ENCODE measurements at regions not wholly inside any gene's neighbourhood (a gene's known extent, or its start where the extent isn't known, plus 50 kb on each side); places are given as distances from the start of the nearest gene placed in this dataset.

DNA sequence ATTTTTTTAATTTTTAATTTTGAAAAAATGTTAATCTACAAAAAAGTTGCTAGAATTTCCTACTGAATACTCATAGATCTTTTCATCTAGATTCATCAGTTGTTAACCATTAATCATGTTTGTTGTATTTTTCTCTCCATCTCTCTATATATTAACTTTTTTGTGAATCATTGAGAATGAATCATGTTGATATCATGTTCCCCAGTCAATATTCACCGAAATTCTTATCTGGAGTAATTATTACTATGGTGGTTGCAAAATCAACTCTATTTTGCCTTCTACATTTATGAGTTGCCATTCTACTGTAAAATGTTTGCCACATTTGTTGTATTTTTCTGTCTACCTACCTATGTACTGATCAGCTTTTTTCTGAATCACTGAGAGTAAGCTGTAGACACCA is 154.0 kb downstream of the SPP2 start:
- H3K4me1 Mint-ChIP-seq (ENCODE audit: low read depth, unreplicated experiment): peaks cover 38% of the 10 kb centered on the region
- intact Hi-C loops (cut with micrococcal nuclease; ENCODE audit: unreplicated experiment): loop anchor here (5.0 kb wide), 2 partner anchors 38 to 67 kb away; no protein-coding TSS in a partner anchor
- CTCF ChIA-PET: interaction anchor here (1.5 kb wide), 1 partner anchor 37 kb away, joined by 3 read pairs; no protein-coding TSS in a partner anchor
- no peak for DNase-seq
- H3K9me3 Mint-ChIP-seq (ENCODE audit: low read depth, unreplicated experiment): no peaks in the 10 kb centered on the region
- peak overlapping the region; percentile 73 for H3K27ac Mint-ChIP-seq (ENCODE audit: unreplicated experiment)
- BruUV-seq (replicated peaks): no TSS peak
- no peak overlapping the region for H3K4me3 Mint-ChIP-seq (ENCODE audit: low read depth, unreplicated experiment)
- H3K27me3 Mint-ChIP-seq (ENCODE audit: unreplicated experiment): no peaks in the 10 kb centered on the region
- TF ChIP-seq, protein P1, sequence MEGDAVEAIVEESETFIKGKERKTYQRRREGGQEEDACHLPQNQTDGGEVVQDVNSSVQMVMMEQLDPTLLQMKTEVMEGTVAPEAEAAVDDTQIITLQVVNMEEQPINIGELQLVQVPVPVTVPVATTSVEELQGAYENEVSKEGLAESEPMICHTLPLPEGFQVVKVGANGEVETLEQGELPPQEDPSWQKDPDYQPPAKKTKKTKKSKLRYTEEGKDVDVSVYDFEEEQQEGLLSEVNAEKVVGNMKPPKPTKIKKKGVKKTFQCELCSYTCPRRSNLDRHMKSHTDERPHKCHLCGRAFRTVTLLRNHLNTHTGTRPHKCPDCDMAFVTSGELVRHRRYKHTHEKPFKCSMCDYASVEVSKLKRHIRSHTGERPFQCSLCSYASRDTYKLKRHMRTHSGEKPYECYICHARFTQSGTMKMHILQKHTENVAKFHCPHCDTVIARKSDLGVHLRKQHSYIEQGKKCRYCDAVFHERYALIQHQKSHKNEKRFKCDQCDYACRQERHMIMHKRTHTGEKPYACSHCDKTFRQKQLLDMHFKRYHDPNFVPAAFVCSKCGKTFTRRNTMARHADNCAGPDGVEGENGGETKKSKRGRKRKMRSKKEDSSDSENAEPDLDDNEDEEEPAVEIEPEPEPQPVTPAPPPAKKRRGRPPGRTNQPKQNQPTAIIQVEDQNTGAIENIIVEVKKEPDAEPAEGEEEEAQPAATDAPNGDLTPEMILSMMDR (IDR thresholded peaks at IDR 0.05; ENCODE audit: unreplicated experiment): no peak
- H3K36me3 Mint-ChIP-seq (ENCODE audit: insufficient read depth, unreplicated experiment): peaks cover 12% of the 10 kb centered on the region

GRCh38 chr2:234203135-234203984 is 152.9 kb downstream of the SPP2 start:
- H3K9me3 Mint-ChIP-seq (ENCODE audit: low read depth, unreplicated experiment): no peaks in the 10 kb centered on the region
- CTCF ChIA-PET: interaction anchor here (0.7 to 1.5 kb wide), 6 partner anchors 8 to 68 kb away, joined by 3 to 8 read pairs (median 4); no protein-coding TSS in a partner anchor
- peaks cover 38% of the 10 kb centered on the region for H3K4me1 Mint-ChIP-seq (ENCODE audit: low read depth, unreplicated experiment)
- H3K27me3 Mint-ChIP-seq (ENCODE audit: unreplicated experiment): peaks cover 1% of the 10 kb centered on the region
- TF ChIP-seq, protein P1 (IDR thresholded peaks at IDR 0.05; ENCODE audit: unreplicated experiment): no peak
- H3K27ac Mint-ChIP-seq (ENCODE audit: unreplicated experiment): peak overlapping the region; percentile 95
- intact Hi-C loops (cut with micrococcal nuclease; ENCODE audit: unreplicated experiment): loop anchor here (2.0 to 5.0 kb wide), 3 partner anchors 39 to 66 kb away; no protein-coding TSS in a partner anchor
- BruUV-seq (replicated peaks): no TSS peak
- H3K36me3 Mint-ChIP-seq (ENCODE audit: insufficient read depth, unreplicated experiment): peaks cover 12% of the 10 kb centered on the region
- peak overlapping the region; percentile 36 for H3K4me3 Mint-ChIP-seq (ENCODE audit: low read depth, unreplicated experiment)
- DNase-seq: peak; percentile 51

GRCh38 chr2:234202601-234203000 is 152.1 kb downstream of the SPP2 start:
- no TSS peak for BruUV-seq (replicated peaks)
- no peak for DNase-seq
- Mint-ChIP-seq H3K9me3 (ENCODE audit: low read depth, unreplicated experiment) (no peaks in the 10 kb centered on the region), H3K36me3 (ENCODE audit: insufficient read depth, unreplicated experiment) (peaks cover 12% of the 10 kb centered on the region), H3K4me3 (ENCODE audit: low read depth, unreplicated experiment) (peak overlapping the region; percentile 36), H3K27me3 (ENCODE audit: unreplicated experiment) (peaks cover 9% of the 10 kb centered on the region), H3K27ac (ENCODE audit: unreplicated experiment) (peak overlapping the region; percentile 95), H3K4me1 (ENCODE audit: low read depth, unreplicated experiment) (peaks cover 38% of the 10 kb centered on the region)
- CTCF ChIA-PET: interaction anchor here (1.1 to 1.5 kb wide), 4 partner anchors 39 to 67 kb away, joined by 3 to 8 read pairs (median 4); no protein-coding TSS in a partner anchor
- TF ChIP-seq, protein P1 (IDR thresholded peaks at IDR 0.05; ENCODE audit: unreplicated experiment): no peak
- intact Hi-C loops (cut with micrococcal nuclease; ENCODE audit: unreplicated experiment): loop anchor here (2.0 to 5.0 kb wide), 3 partner anchors 40 to 65 kb away; no protein-coding TSS in a partner anchor

GRCh38 chr2:234199996-234200395 is 149.5 kb downstream of the SPP2 start:
- H3K4me1 Mint-ChIP-seq (ENCODE audit: low read depth, unreplicated experiment): peaks cover 49% of the 10 kb centered on the region
- CTCF ChIA-PET: no interaction called here
- no peak overlapping the region for H3K4me3 Mint-ChIP-seq (ENCODE audit: low read depth, unreplicated experiment)
- no peaks in the 10 kb centered on the region for H3K9me3 Mint-ChIP-seq (ENCODE audit: low read depth, unreplicated experiment)
- H3K36me3 Mint-ChIP-seq (ENCODE audit: insufficient read depth, unreplicated experiment): peaks cover 12% of the 10 kb centered on the region
- peaks cover 18% of the 10 kb centered on the region for H3K27me3 Mint-ChIP-seq (ENCODE audit: unreplicated experiment)
- H3K27ac Mint-ChIP-seq (ENCODE audit: unreplicated experiment): no peak overlapping the region
- TF ChIP-seq, protein P1 (IDR thresholded peaks at IDR 0.05; ENCODE audit: unreplicated experiment): no peak
- no TSS peak for BruUV-seq (replicated peaks)
- intact Hi-C loops (cut with micrococcal nuclease; ENCODE audit: unreplicated experiment): loop anchor here (5.0 kb wide), 2 partner anchors 42 to 63 kb away; no protein-coding TSS in a partner anchor
- no peak for DNase-seq

Measured in Calu3 (cell line).